K562 (cell line): ENCODE measurements at regions not wholly inside any gene's neighbourhood (a gene's known extent, or its start where the extent isn't known, plus 50 kb on each side); places are given as distances from the start of the nearest gene placed in this dataset.

ENCODE experiments used
- ATAC-seq: fragments of 200-7000 bp; cut with Tn5 transposase; 3 replicates; pipeline ENCODE4 v1.9.1; 2020; ENCODE audit warnings: moderate library complexity
- BruUV-seq: library from RNA; stranded (reverse); fragments of 400-500 nt; replicated peaks from 2 replicates; lab custom pipeline; 2021; lab: Mats Ljungman, UMichigan
- CTCF ChIA-PET: fragments of 300-600 bp; formaldehyde crosslinking; extraction: SDS; loops from one replicate; lab custom pipeline; 2021; ENCODE audit warnings: low intra/inter-chr PET ratio; lab: Yijun Ruan, JAX
- POLR2A ChIA-PET: fragments of 300-600, 350-650 bp; sonication (Branson Sonifier 250); formaldehyde crosslinking; extraction: SDS; loops from one replicate; lab custom pipeline; 2021; ENCODE audit warnings: antibody characterized with exemption, inconsistent platforms; lab: Yijun Ruan, JAX
- DNase-seq, 4 experiments: peaks; one replicate each; pipeline versions ENCODE4 v3.0.0 to v3.0.0-alpha.2; 2011 to 2018; ENCODE audit warnings: low spot score in 3 of 4, mixed read lengths in 3 of 4; ENCODE audit errors: extremely low read depth in 1 of 4
- FAIRE-seq: peaks from 2 replicates; lab custom pipeline; 2011; peaks lifted over from hg19 to GRCh38; lab: Jason Lieb, UNC
- H2AFZ ChIP-seq: 2 replicates; pipeline ENCODE4 v1.6.0; 2011; ENCODE audit warnings: low read depth, low read length, control low read depth, inconsistent platforms
- H3K27ac ChIP-seq: fragments of 200-600 bp; 3 replicates; pipeline ENCODE4 v1.8.0; 2011; ENCODE audit warnings: low read depth, mild to moderate bottlenecking, control low read depth, inconsistent platforms, low read length, moderate library complexity, mixed read lengths; ENCODE audit errors: extremely low read depth
- H3K27me3 ChIP-seq, 2 experiments: fragments of 300-600 bp in 1 of 2; 2 replicates in 1 of 2; 3 replicates in 1 of 2; pipeline versions ENCODE4 v1.6.0 to v1.8.0; 2011; ENCODE audit warnings: inconsistent platforms in 2 of 2, low read length in 2 of 2, mild to moderate bottlenecking in 1 of 2, mixed read lengths in 1 of 2, moderate library complexity in 1 of 2; ENCODE audit not compliant: control insufficient read depth in 2 of 2, insufficient read depth in 2 of 2
- H3K36me3 ChIP-seq: fragments of 300-600 bp; 3 replicates; pipeline ENCODE4 v1.8.0; 2011; ENCODE audit warnings: mild to moderate bottlenecking, low read length, inconsistent platforms; ENCODE audit not compliant: control insufficient read depth, insufficient read depth
- H3K4me1 ChIP-seq, 2 experiments: fragments of 200-600 bp in 1 of 2; replicated peaks in 1 of 2; 2 replicates in 1 of 2; 3 replicates in 1 of 2; pipeline versions ENCODE4 v1.5.1 to v1.8.0; 2011; ENCODE audit warnings: inconsistent platforms in 2 of 2, low read length in 2 of 2, mild to moderate bottlenecking in 1 of 2, mixed read lengths in 1 of 2, moderate library complexity in 1 of 2; ENCODE audit not compliant: control insufficient read depth in 2 of 2, insufficient read depth in 2 of 2
- H3K4me2 ChIP-seq: 2 replicates; pipeline ENCODE4 v1.6.1; 2011; ENCODE audit warnings: low read length, control low read depth, inconsistent platforms, mixed read lengths; ENCODE audit not compliant: insufficient read depth
- H3K4me3 ChIP-seq: fragments of 200-600 bp; sonication (generic), shearing (Covaris generic); 2 replicates; pipeline ENCODE4 v1.5.1; 2016; ENCODE audit warnings: control low read depth, inconsistent platforms
- H3K79me2 ChIP-seq: fragments of 200-600 bp; 3 replicates; pipeline ENCODE4 v1.8.0; 2011; ENCODE audit warnings: low read length, inconsistent platforms; ENCODE audit not compliant: control insufficient read depth, insufficient read depth
- H3K9ac ChIP-seq, 2 experiments: 2 replicates each; pipeline versions ENCODE4 v1.6.0 to v1.6.1; 2011; ENCODE audit warnings: low read depth in 2 of 2, low read length in 2 of 2, control low read depth in 1 of 2, inconsistent platforms in 1 of 2, mild to moderate bottlenecking in 1 of 2, mixed read lengths in 1 of 2; ENCODE audit not compliant: insufficient read depth in 1 of 2
- H3K9me1 ChIP-seq: one replicate; pipeline ENCODE4 v1.6.0; 2011; ENCODE audit warnings: inconsistent platforms, mild to moderate bottlenecking, low read length, moderate library complexity; ENCODE audit not compliant: control insufficient read depth, insufficient read depth
- H3K9me3 ChIP-seq: replicated peaks from 2 replicates; pipeline ENCODE4 v1.5.1; 2011; ENCODE audit warnings: low read depth, low read length, inconsistent platforms; ENCODE audit not compliant: control insufficient read depth, insufficient read depth
- H4K20me1 ChIP-seq: replicated peaks from 2 replicates; pipeline ENCODE4 v1.6.1; 2011; ENCODE audit warnings: low read length, inconsistent platforms, mixed read lengths; ENCODE audit not compliant: control insufficient read depth, insufficient read depth
- AFF4 ChIP-seq: sonication (generic); formaldehyde crosslinking; IDR thresholded peaks from 2 replicates; pipeline ENCODE4 v1.8.0; 2023; ENCODE audit warnings: mild to moderate bottlenecking, missing genetic modification reagents
- CTCFL ChIP-seq: IDR thresholded peaks from 2 replicates; pipeline ENCODE4 v1.6.1; 2011; ENCODE audit warnings: borderline replicate concordance, low read depth, mild to moderate bottlenecking, moderate library complexity, low read length; ENCODE audit not compliant: insufficient read depth, poor library complexity, severe bottlenecking
- HCFC1 ChIP-seq: IDR thresholded peaks from 2 replicates; pipeline ENCODE4 v1.6.1; 2012; ENCODE audit warnings: low read depth, low read length, improper control_type of control experiment
- ILK ChIP-seq: fragments of 450-650 bp; IDR thresholded peaks from 2 replicates; pipeline ENCODE4 v1.6.1; 2016; ENCODE audit warnings: missing genetic modification characterization, low read depth, mild to moderate bottlenecking, missing compliant biosample characterization, moderate library complexity, borderline replicate concordance
- STAG1 ChIP-seq: sonication (generic); formaldehyde crosslinking; IDR thresholded peaks from 2 replicates; pipeline ENCODE4 v1.5.0; 2020; ENCODE audit warnings: missing genetic modification reagents, borderline replicate concordance
- TRIM25 ChIP-seq: fragments of 450-650 bp; IDR thresholded peaks from 2 replicates; pipeline ENCODE4 v1.7.0; 2016; ENCODE audit warnings: borderline replicate concordance
- WGBS: fragments of 100-300 bp; shearing (Covaris generic); methylation state at CpG from one replicate; pipeline ENCODE4 v1.1.6; 2016; ENCODE audit warnings: low coverage, mixed read lengths; ENCODE audit not compliant: insufficient coverage; ENCODE audit errors: missing lambda C conversion rate; 5-methylcytosine and 5-hydroxymethylcytosine counted together
- in situ Hi-C: fragments of 300-500 bp; cut with MboI; formaldehyde crosslinking; loops from 4 replicates; pipeline ENCODE4 v1.15.0; 2018; ENCODE audit warnings: inconsistent platforms, mixed read lengths
- intact Hi-C: fragments of 100-400 bp; cut with micrococcal nuclease; formaldehyde crosslinking; loops from 2 replicates; pipeline ENCODE4 v1.14.2; 2022
- TF ChIP-seq, protein P1 (sequence below): fragments of 150-350 bp; IDR thresholded peaks from 2 replicates; pipeline ENCODE4 v1.6.1; 2014; ENCODE audit warnings: low read depth, mild to moderate bottlenecking, low read length, borderline replicate concordance
- TF ChIP-seq, protein P2 (sequence below), 3 experiments: IDR thresholded peaks in 2 of 3; conservative IDR thresholded peaks in 1 of 3; 2 replicates each; pipeline ENCODE4 v1.5.1; 2011 to 2012; ENCODE audit warnings: low read length in 3 of 3, mild to moderate bottlenecking in 3 of 3, control low read depth in 2 of 3, improper control_type of control experiment in 1 of 3, inconsistent platforms in 1 of 3, low read depth in 1 of 3, mixed read lengths in 1 of 3, moderate library complexity in 1 of 3; ENCODE audit not compliant: insufficient read depth in 2 of 3

GRCh38 chr2:234771176-234771575 is 180.6 kb upstream of the SH3BP4 start:
- H2AFZ ChIP-seq: no peak overlapping the region
- no peaks in the 10 kb centered on the region for H3K9me3 ChIP-seq
- ATAC-seq: no peak
- no peaks in the 10 kb centered on the region for H3K79me2 ChIP-seq
- WGBS: 6% methylated on average over 2 of the region's 2 CpGs
- no peak for DNase-seq
- no peaks in the 10 kb centered on the region for H4K20me1 ChIP-seq
- POLR2A ChIA-PET: no interaction called here
- H3K36me3 ChIP-seq: no peaks in the 10 kb centered on the region
- no peak overlapping the region for H3K4me3 ChIP-seq
- CTCF ChIA-PET: no interaction called here
- H3K4me2 ChIP-seq: no peak overlapping the region
- H3K9ac ChIP-seq: no peak overlapping the region
- no peaks in the 10 kb centered on the region for H3K9me1 ChIP-seq
- in situ Hi-C loops: no loop called here
- no peaks in the 10 kb centered on the region for H3K4me1 ChIP-seq
- no peak for FAIRE-seq
- H3K27me3 ChIP-seq: no peaks in the 10 kb centered on the region; a peak in 1 of 5 replicates
- intact Hi-C loops: no loop called here
- BruUV-seq: no TSS peak
- no peak overlapping the region for H3K27ac ChIP-seq
- TF ChIP-seq, protein P1, sequence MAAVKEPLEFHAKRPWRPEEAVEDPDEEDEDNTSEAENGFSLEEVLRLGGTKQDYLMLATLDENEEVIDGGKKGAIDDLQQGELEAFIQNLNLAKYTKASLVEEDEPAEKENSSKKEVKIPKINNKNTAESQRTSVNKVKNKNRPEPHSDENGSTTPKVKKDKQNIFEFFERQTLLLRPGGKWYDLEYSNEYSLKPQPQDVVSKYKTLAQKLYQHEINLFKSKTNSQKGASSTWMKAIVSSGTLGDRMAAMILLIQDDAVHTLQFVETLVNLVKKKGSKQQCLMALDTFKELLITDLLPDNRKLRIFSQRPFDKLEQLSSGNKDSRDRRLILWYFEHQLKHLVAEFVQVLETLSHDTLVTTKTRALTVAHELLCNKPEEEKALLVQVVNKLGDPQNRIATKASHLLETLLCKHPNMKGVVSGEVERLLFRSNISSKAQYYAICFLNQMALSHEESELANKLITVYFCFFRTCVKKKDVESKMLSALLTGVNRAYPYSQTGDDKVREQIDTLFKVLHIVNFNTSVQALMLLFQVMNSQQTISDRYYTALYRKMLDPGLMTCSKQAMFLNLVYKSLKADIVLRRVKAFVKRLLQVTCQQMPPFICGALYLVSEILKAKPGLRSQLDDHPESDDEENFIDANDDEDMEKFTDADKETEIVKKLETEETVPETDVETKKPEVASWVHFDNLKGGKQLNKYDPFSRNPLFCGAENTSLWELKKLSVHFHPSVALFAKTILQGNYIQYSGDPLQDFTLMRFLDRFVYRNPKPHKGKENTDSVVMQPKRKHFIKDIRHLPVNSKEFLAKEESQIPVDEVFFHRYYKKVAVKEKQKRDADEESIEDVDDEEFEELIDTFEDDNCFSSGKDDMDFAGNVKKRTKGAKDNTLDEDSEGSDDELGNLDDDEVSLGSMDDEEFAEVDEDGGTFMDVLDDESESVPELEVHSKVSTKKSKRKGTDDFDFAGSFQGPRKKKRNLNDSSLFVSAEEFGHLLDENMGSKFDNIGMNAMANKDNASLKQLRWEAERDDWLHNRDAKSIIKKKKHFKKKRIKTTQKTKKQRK: no peak
- TF ChIP-seq CTCFL (no peak), HCFC1 (no peak), ILK (tag) (no peak), AFF4 (no peak), TRIM25 (no peak), STAG1 (no peak)
- TF ChIP-seq, protein P2, sequence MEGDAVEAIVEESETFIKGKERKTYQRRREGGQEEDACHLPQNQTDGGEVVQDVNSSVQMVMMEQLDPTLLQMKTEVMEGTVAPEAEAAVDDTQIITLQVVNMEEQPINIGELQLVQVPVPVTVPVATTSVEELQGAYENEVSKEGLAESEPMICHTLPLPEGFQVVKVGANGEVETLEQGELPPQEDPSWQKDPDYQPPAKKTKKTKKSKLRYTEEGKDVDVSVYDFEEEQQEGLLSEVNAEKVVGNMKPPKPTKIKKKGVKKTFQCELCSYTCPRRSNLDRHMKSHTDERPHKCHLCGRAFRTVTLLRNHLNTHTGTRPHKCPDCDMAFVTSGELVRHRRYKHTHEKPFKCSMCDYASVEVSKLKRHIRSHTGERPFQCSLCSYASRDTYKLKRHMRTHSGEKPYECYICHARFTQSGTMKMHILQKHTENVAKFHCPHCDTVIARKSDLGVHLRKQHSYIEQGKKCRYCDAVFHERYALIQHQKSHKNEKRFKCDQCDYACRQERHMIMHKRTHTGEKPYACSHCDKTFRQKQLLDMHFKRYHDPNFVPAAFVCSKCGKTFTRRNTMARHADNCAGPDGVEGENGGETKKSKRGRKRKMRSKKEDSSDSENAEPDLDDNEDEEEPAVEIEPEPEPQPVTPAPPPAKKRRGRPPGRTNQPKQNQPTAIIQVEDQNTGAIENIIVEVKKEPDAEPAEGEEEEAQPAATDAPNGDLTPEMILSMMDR (IDR thresholded peaks at IDR 0.05 in 2 of 3, conservative IDR thresholded peaks at IDR 0.05 in 1 of 3; ENCODE audit: insufficient read depth in 2 of 3, low read depth in 1 of 3, low read length in 3 of 3): no peak
